Esophagus (tissue), 2 donors: ENCODE measurements at regions not wholly inside any gene's neighbourhood (a gene's known extent, or its start where the extent isn't known, plus 50 kb on each side); places are given as distances from the start of the nearest gene placed in this dataset.

Experiments
- H3K27ac ChIP-seq, 2 donors: one replicate each; pipeline ENCODE4 v1.5.1; 2013; ENCODE audit warnings: low read depth in 2 of 2, mild to moderate bottlenecking in 2 of 2, inconsistent platforms in 1 of 2, low read length in 1 of 2, moderate library complexity in 1 of 2
- H3K27me3 ChIP-seq, 2 donors: one replicate each; pipeline ENCODE4 v1.6.1; 2013; ENCODE audit warnings: low read length in 2 of 2, control low read depth in 1 of 2, mild to moderate bottlenecking in 1 of 2; ENCODE audit not compliant: insufficient read depth in 2 of 2, control insufficient read depth in 1 of 2
- H3K36me3 ChIP-seq, 2 donors: one replicate each; pipeline ENCODE4 v1.6.1; 2013; ENCODE audit warnings: low read length in 1 of 2; ENCODE audit not compliant: control insufficient read depth in 2 of 2, insufficient read depth in 2 of 2
- H3K4me1 ChIP-seq, 2 donors: one replicate each; pipeline ENCODE4 v1.6.1; 2013; ENCODE audit warnings: low read length in 1 of 2; ENCODE audit not compliant: control insufficient read depth in 2 of 2, insufficient read depth in 2 of 2
- H3K4me3 ChIP-seq, 2 donors: one replicate each; pipeline ENCODE4 v1.5.1; 2013; ENCODE audit warnings: low read length in 2 of 2, mild to moderate bottlenecking in 2 of 2, low read depth in 1 of 2, moderate library complexity in 1 of 2
- H3K9me3 ChIP-seq, 2 donors: one replicate each; pipeline ENCODE4 v1.6.1; 2013; ENCODE audit warnings: mild to moderate bottlenecking in 2 of 2, low read depth in 1 of 2, low read length in 1 of 2, moderate library complexity in 1 of 2; ENCODE audit not compliant: control insufficient read depth in 2 of 2, insufficient read depth in 1 of 2
- WGBS, 2 donors: extraction: QIAGEN DNeasy Blood & Tissue Kit; methylation state at CpG; one replicate each; pipeline ENCODE4 v1.1.7; 2013; 5-methylcytosine and 5-hydroxymethylcytosine counted together
- donor health status: healthy with polysubstance abuse.
- donor health status: Bipolar disorder and iron deficiency.

DNA sequence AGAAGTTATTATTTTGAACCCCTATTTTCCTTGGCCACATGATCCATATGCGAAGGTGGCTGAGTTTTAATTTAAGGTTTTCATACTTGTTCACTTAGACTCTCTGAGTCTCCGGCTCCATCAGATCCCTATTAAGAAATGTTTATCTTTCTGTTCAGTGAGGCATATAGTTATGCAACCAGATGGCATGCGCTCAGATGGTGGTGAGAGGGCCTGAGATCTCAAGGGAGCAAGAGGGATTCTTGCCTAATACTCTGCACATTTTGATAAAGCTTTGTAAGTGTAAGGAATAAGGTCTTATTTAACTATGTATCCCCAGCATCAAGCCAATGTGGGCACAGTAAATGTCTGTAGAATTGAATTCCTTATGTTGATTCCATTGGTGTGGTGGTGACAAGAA, 78.9 kb upstream of the DPH6 start:
- Histone ChIP-seq H3K27ac (peak overlapping the region in 1 of 2 donors; percentile 31), H3K4me1 (peaks cover 0 to 2% of the 10 kb centered on the region in 2 donors), H3K36me3 (no peaks in the 10 kb centered on the region), H3K27me3 (no peaks in the 10 kb centered on the region), H3K4me3 (no peak overlapping the region), H3K9me3 (no peaks in the 10 kb centered on the region)
- 71 to 77% methylated on average over 3 of the region's 3 CpGs for WGBS, 2 donors

DNA sequence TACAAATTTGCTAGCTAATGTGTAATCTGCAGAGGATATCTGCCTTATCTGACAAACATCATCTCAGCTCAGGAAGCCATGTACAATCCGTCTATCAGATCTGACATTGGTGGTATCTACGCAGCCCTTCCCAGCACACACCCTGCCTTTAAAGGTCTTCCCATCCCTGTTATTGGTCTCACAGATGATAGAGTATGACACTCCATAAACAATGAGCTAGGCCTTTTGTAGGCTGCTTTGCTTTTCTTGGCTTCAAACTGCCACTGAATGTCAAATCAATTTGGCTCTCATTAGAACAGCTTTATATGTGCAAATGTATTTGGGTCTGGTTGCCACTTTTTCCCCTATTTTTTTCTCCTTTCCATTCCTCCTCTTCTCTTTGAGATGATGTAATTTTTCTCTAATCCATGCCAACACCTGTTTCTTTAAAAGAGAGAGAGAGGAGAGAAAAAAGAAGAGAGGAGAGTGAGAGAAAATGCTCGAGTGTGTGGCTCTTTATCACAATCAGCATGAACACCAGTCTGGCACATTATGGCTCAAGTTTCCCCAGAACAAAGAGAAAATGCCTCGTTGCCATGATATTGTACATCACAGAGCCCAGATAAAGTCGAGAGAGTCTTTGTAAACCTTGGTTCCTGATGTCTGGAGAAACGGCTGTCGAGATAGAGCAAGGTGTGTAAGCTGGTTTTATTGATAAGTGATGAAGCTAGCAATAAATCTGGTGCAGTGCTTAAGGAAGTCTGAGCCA, 80.8 kb upstream of the DPH6 start:
- no peak overlapping the region for H3K4me3 ChIP-seq
- H3K27me3 ChIP-seq = no peaks in the 10 kb centered on the region
- 36 to 45% methylated on average over 7 of the region's 7 CpGs for WGBS, 2 donors
- H3K27ac ChIP-seq = no peak overlapping the region
- H3K4me1 ChIP-seq = peaks cover 0 to 2% of the 10 kb centered on the region in 2 donors
- no peaks in the 10 kb centered on the region for H3K36me3 ChIP-seq
- H3K9me3 ChIP-seq = no peaks in the 10 kb centered on the region

DNA sequence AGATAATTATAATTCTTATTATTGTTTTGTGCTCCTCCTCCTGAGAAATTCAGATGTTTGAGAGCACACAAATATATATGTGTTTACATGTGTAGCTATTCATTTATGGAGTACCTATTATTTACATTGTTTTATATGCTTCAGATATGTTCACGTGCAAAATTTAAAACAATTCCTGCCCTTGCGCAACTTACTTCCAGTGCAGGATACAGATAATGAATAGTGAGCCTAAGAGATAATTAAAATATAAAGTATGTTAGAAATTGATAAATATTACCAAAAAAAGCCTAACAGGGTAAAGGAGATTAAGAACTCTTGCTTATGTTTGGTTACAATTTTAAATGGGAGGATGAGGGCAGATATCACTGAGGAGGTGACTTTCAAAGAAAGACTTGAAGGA, 81.7 kb upstream of the DPH6 start:
- H3K4me1 ChIP-seq = peaks cover 0 to 2% of the 10 kb centered on the region in 2 donors
- no peaks in the 10 kb centered on the region for H3K9me3 ChIP-seq
- H3K36me3 ChIP-seq = no peaks in the 10 kb centered on the region
- no peak overlapping the region for H3K27ac ChIP-seq
- H3K27me3 ChIP-seq = no peaks in the 10 kb centered on the region
- 87 to 90% methylated on average over 2 of the region's 2 CpGs for WGBS, 2 donors
- no peak overlapping the region for H3K4me3 ChIP-seq

DNA sequence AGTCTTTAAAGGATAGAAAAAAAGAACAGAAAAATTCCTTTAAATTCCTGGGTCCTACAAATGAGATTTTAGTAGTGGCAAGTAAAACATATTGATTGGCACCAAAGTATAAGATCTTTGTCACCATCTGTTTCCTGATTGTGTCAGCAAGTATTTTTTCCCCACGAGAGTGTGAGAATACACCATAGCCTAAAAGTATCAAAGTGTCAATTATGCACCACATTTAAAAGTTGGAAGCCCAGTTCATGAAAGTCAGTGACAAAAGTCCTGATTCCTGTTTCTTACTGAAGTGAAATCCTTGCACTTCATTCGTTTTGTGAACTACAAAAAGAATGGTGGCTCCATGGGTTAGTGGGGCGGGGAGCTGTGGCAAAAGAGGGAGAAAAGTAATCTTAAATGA, 83.8 kb upstream of the DPH6 start:
- H3K36me3 ChIP-seq = no peaks in the 10 kb centered on the region
- no peaks in the 10 kb centered on the region for H3K27me3 ChIP-seq
- peaks cover 0 to 2% of the 10 kb centered on the region in 2 donors for H3K4me1 ChIP-seq
- 71 to 73% methylated on average over 3 of the region's 3 CpGs for WGBS, 2 donors
- peak overlapping the region in 1 of 2 donors; percentile 21 for H3K27ac ChIP-seq
- H3K9me3 ChIP-seq = no peaks in the 10 kb centered on the region
- H3K4me3 ChIP-seq = no peak overlapping the region

DNA sequence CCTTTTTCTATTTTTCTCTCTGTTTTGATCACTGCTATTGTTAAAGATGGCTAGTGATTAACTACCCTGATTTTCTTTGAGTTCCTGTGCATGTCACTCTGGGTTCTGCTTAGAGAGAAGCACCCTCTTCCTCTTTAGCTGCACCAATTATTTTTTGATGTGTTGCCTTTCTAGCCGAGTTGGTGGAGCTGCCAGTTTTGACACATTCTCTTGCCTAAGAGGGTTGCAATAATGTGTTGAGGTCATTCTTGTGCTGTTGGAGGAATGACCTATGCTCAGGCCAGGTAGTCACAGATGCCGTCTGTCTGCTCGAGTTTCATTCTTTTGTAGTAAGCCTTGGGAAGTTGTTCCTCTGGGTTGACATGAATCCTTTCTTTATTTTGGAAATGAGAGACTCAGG, 84.6 kb upstream of the DPH6 start:
- H3K4me3 ChIP-seq = no peak overlapping the region
- 42 to 55% methylated on average over 3 of the region's 3 CpGs for WGBS, 2 donors
- H3K27me3 ChIP-seq = no peaks in the 10 kb centered on the region
- no peaks in the 10 kb centered on the region for H3K9me3 ChIP-seq
- H3K4me1 ChIP-seq = peaks cover 0 to 2% of the 10 kb centered on the region in 2 donors
- H3K27ac ChIP-seq = peak overlapping the region in 1 of 2 donors; percentile 29
- H3K36me3 ChIP-seq = no peaks in the 10 kb centered on the region

DNA sequence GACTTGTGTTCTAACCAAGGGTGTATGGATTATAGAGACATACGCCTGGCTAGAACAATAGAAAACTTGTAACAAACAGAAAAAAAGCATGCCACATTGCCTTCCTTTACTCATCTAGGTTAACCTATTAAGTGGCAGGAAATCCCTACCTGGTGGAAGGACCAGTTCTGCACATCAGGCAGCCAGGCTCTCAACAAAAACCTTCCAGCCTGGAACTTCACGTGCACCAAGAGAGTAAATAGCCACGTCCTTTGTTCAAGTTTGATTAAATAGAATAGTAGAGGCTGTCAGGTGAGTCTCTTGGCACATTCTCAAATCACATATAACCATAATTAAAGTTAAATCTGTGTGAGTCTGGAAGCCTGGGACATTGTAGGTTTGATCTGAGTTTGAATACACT, 85.0 kb upstream of the DPH6 start:
- no peaks in the 10 kb centered on the region for H3K36me3 ChIP-seq
- WGBS, 2 donors = 50 to 70% methylated on average over 3 of the region's 3 CpGs
- no peaks in the 10 kb centered on the region for H3K9me3 ChIP-seq
- H3K4me3 ChIP-seq = no peak overlapping the region
- H3K4me1 ChIP-seq = peaks cover 0 to 2% of the 10 kb centered on the region in 2 donors
- no peaks in the 10 kb centered on the region for H3K27me3 ChIP-seq
- no peak overlapping the region for H3K27ac ChIP-seq

DNA sequence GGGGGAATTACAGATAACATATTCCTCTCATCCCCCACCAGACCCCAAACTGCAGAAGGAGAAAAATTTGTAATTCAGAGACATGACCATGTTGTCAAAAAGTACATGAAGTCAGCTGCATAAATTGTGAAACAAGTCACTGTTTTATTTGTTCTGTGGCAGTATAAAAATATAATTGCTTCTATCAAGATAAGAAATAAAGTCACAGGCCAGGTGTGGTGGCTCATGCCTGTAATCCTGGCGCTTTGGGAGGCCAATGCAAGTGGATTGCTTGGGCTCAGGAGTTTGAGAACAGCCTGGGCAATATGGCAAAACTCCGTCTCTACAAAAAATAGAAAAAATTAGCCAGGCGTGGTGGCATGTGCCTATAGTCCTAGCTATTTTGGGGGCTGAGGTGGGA, 87.7 kb upstream of the DPH6 start:
- no peaks in the 10 kb centered on the region for H3K4me1 ChIP-seq
- no peak overlapping the region for H3K4me3 ChIP-seq
- no peak overlapping the region for H3K27ac ChIP-seq
- H3K9me3 ChIP-seq = no peaks in the 10 kb centered on the region
- WGBS, 2 donors = 95 to 96% methylated on average over 3 of the region's 3 CpGs
- H3K27me3 ChIP-seq = no peaks in the 10 kb centered on the region
- no peaks in the 10 kb centered on the region for H3K36me3 ChIP-seq

DNA sequence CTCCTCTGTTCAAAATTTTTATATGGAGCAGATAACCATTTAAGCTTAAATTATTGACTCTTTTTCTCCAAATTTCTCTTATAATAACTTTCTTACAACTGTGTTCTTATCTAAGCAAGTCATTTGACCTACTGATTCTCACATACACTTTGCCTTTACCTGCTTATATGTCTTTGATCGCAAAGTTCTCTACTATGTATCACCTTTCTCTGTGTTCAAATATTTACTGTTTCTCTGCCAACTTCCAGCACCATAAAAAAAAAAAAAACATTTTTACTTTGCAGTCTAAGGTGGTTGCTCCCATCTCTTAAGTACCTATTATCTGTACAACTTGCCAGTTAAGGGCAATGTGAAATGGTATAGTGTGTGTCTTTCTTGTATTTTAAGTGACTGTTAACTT, 100.8 kb upstream of the DPH6 start:
- Histone ChIP-seq H3K36me3 (no peaks in the 10 kb centered on the region), H3K4me3 (no peak overlapping the region), H3K27me3 (no peaks in the 10 kb centered on the region), H3K4me1 (no peaks in the 10 kb centered on the region), H3K9me3 (no peaks in the 10 kb centered on the region), H3K27ac (no peak overlapping the region)
- WGBS, 2 donors = 74 to 89% methylated on average over 1 of the region's 1 CpG

DNA sequence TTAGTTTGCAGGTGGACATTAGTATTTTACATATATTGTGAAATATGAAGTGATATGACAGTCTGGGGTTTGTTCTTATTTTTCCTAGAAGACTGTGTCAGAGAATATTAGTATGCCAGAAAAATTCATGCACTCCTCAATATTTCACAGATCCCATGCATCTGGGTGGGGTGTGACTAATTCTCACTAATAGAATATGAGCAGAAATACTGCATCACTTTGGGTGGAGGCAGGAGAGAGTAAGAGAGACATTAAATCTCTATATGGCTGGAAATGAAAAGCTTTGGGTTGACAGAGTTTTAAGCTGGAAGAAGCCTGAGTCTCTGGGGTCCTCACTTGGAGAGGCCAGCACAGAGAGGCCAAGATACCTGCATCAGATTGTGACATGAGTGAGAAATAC, 101.3 kb upstream of the DPH6 start:
- no peaks in the 10 kb centered on the region for H3K9me3 ChIP-seq
- H3K27ac ChIP-seq = no peak overlapping the region
- H3K4me3 ChIP-seq = no peak overlapping the region
- no peaks in the 10 kb centered on the region for H3K4me1 ChIP-seq
- no peaks in the 10 kb centered on the region for H3K36me3 ChIP-seq
- no peaks in the 10 kb centered on the region for H3K27me3 ChIP-seq

DNA sequence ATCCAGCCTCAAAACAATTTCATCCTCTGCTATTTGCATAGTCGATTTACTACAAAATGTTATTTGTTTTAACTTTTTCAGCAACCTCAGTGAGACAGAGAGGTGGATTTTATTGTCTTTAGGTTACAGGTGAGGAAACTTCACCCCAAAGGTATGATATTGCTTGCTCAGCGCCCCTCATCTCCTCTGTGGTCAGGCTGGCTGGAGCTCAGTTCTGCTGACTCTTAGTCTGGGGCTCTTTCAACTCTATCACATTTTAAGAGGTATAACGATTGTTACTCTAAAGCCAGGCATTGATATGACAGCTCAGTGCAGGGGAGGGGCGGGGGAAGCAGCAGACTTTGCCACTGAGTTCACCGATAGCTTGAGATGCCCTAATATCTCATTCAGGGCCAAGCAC, 103.0 kb upstream of the DPH6 start:
- H3K36me3 ChIP-seq = no peaks in the 10 kb centered on the region
- no peak overlapping the region for H3K4me3 ChIP-seq
- H3K27me3 ChIP-seq = no peaks in the 10 kb centered on the region
- H3K27ac ChIP-seq = no peak overlapping the region
- H3K9me3 ChIP-seq = no peaks in the 10 kb centered on the region
- 79 to 89% methylated on average over 5 of the region's 5 CpGs for WGBS, 2 donors
- no peaks in the 10 kb centered on the region for H3K4me1 ChIP-seq
